ENCODE measurements at regions not wholly inside any gene's neighbourhood (a gene's known extent, or its start where the extent isn't known, plus 50 kb on each side); places are given as distances from the start of the nearest gene placed in this dataset.

- TF ChIP-seq POLR2A (IDR thresholded peaks at IDR 0.05), result no peak
- TF ChIP-seq CTCF (IDR thresholded peaks at IDR 0.05), result no peak
These were observed 977.8 kb downstream of the FSTL5 start for GRCh38 chr4:161186012-161186411.
